Mammary epithelial cell (primary cell): ENCODE measurements at regions not wholly inside any gene's neighbourhood (a gene's known extent, or its start where the extent isn't known, plus 50 kb on each side); places are given as distances from the start of the nearest gene placed in this dataset.

Experiments
- EZH2 ChIP-seq: IDR thresholded peaks from 2 replicates; pipeline ENCODE4 v1.6.1; 2012; ENCODE audit warnings: low read length, inconsistent platforms, borderline replicate concordance
- TF ChIP-seq, protein P1 (sequence below), 2 donors: IDR thresholded peaks in 1 of 2; conservative IDR thresholded peaks in 1 of 2; 2 replicates each; pipeline ENCODE4 v1.5.1; 2011 to 2012; ENCODE audit warnings: inconsistent platforms in 2 of 2, low read length in 2 of 2, mild to moderate bottlenecking in 2 of 2, control low read depth in 1 of 2, low read depth in 1 of 2; ENCODE audit not compliant: insufficient read depth in 1 of 2; ENCODE audit errors: extremely low read depth in 1 of 2

DNA sequence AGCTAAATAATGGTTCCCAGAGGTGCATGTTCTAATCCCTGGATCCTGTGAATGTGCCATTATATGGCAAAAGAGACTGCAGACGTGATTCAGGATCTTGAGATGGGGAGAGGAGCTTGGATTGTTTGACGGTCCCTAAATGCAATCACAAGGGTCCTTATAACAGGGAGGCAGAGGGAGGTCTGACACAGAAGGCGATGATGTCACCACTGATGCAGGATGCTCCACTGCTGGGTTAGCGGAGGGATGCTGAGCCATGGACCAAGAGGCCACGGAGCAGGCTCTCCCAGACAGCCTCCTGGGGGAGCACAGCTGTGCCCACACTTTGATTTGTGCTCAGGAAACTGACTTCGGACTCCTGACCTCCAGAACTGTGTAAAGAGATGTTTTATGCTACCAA lies 156.2 kb downstream of the UXS1 start:
- TF ChIP-seq, protein P1, sequence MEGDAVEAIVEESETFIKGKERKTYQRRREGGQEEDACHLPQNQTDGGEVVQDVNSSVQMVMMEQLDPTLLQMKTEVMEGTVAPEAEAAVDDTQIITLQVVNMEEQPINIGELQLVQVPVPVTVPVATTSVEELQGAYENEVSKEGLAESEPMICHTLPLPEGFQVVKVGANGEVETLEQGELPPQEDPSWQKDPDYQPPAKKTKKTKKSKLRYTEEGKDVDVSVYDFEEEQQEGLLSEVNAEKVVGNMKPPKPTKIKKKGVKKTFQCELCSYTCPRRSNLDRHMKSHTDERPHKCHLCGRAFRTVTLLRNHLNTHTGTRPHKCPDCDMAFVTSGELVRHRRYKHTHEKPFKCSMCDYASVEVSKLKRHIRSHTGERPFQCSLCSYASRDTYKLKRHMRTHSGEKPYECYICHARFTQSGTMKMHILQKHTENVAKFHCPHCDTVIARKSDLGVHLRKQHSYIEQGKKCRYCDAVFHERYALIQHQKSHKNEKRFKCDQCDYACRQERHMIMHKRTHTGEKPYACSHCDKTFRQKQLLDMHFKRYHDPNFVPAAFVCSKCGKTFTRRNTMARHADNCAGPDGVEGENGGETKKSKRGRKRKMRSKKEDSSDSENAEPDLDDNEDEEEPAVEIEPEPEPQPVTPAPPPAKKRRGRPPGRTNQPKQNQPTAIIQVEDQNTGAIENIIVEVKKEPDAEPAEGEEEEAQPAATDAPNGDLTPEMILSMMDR (conservative IDR thresholded peaks at IDR 0.05 in 1 of 2, IDR thresholded peaks at IDR 0.05 in 1 of 2; ENCODE audit: extremely low read depth in 1 of 2, insufficient read depth in 1 of 2, low read depth in 1 of 2, low read length in 2 of 2) = no peak
- TF ChIP-seq EZH2 = no peak
